Endothelial cell of umbilical vein (primary cell): ENCODE measurements at regions not wholly inside any gene's neighbourhood (a gene's known extent, or its start where the extent isn't known, plus 50 kb on each side); places are given as distances from the start of the nearest gene placed in this dataset.

Experiments
- BruUV-seq: library from RNA; stranded (reverse); fragments of 400-500 nt; replicated peaks from 2 replicates; lab custom pipeline; 2021; lab: Mats Ljungman, UMichigan
- CTCF ChIA-PET: fragments of 300-600, 350-600 bp; sonication (Branson Sonifier 250); formaldehyde crosslinking; loops from one replicate; lab custom pipeline; 2021; ENCODE audit warnings: antibody characterized with exemption, inconsistent platforms; lab: Charles Lee
- POLR2A ChIA-PET: fragments of 300-600, 350-600 bp; sonication (Branson Sonifier 250); formaldehyde crosslinking; loops from one replicate; lab custom pipeline; 2021; ENCODE audit warnings: antibody characterized with exemption, inconsistent platforms; lab: Charles Lee
- DNase-seq: peaks from one replicate; pipeline ENCODE4 v3.0.0-alpha.2; 2011; ENCODE audit warnings: low read depth, low spot score
- FAIRE-seq: peaks from 2 replicates; lab custom pipeline; 2011; peaks lifted over from hg19 to GRCh38; lab: Jason Lieb, UNC
- H2AFZ ChIP-seq: 2 replicates; pipeline ENCODE4 v1.6.0; 2012; ENCODE audit warnings: low read depth, low read length, control low read depth, inconsistent platforms
- H3K27ac ChIP-seq: 2 replicates; pipeline ENCODE4 v1.5.1; 2011; ENCODE audit warnings: low read depth, mild to moderate bottlenecking, control low read depth, low read length, moderate library complexity; ENCODE audit not compliant: insufficient read depth
- H3K27me3 ChIP-seq, 2 experiments: 2 replicates each; pipeline versions ENCODE4 v1.6.0 to v1.6.1; 2011; ENCODE audit warnings: low read length in 2 of 2, mixed read lengths in 1 of 2; ENCODE audit not compliant: control insufficient read depth in 2 of 2, insufficient read depth in 2 of 2
- H3K36me3 ChIP-seq, 2 experiments: 2 replicates in 1 of 2; 3 replicates in 1 of 2; pipeline ENCODE4 v1.5.1; 2011; ENCODE audit warnings: low read length in 2 of 2, mild to moderate bottlenecking in 1 of 2, moderate library complexity in 1 of 2; ENCODE audit not compliant: control insufficient read depth in 2 of 2, insufficient read depth in 2 of 2; ENCODE audit errors: extremely low read depth in 1 of 2
- H3K4me1 ChIP-seq: 3 replicates; pipeline ENCODE4 v1.5.1; 2011; ENCODE audit warnings: mild to moderate bottlenecking, low read length; ENCODE audit not compliant: control insufficient read depth, insufficient read depth; ENCODE audit errors: extremely low read depth
- H3K4me2 ChIP-seq: 2 replicates; pipeline ENCODE4 v1.6.1; 2011; ENCODE audit warnings: low read length, control low read depth, mixed read lengths; ENCODE audit not compliant: insufficient read depth
- H3K4me3 ChIP-seq, 3 experiments: fragments of 200-600 bp in 1 of 3; sonication (generic), shearing (Covaris generic) in 1 of 3; replicated peaks in 1 of 3; 2 replicates each; pipeline ENCODE4 v1.5.1; 2011 to 2016; ENCODE audit warnings: control low read depth in 3 of 3, low read length in 3 of 3, mild to moderate bottlenecking in 2 of 3, inconsistent platforms in 1 of 3, low read depth in 1 of 3, moderate library complexity in 1 of 3; ENCODE audit not compliant: insufficient read depth in 1 of 3
- H3K79me2 ChIP-seq: 2 replicates; pipeline ENCODE4 v1.6.0; 2012; ENCODE audit warnings: low read length, inconsistent platforms; ENCODE audit not compliant: control insufficient read depth, insufficient read depth
- H3K9ac ChIP-seq: replicated peaks from 2 replicates; pipeline ENCODE3; 2011; ENCODE audit warnings: low read length, control low read depth; ENCODE audit not compliant: insufficient read depth; ENCODE audit errors: extremely low read depth
- H3K9me1 ChIP-seq: replicated peaks from 3 replicates; pipeline ENCODE4 v1.6.0; 2011; ENCODE audit warnings: mild to moderate bottlenecking, low read length; ENCODE audit not compliant: control insufficient read depth, insufficient read depth; ENCODE audit errors: extremely low read depth
- H3K9me3 ChIP-seq: replicated peaks from 2 replicates; pipeline ENCODE4 v1.5.1; 2012; ENCODE audit warnings: low read length, inconsistent platforms; ENCODE audit not compliant: control insufficient read depth, insufficient read depth
- H4K20me1 ChIP-seq: replicated peaks from 2 replicates; pipeline ENCODE3; 2011; ENCODE audit warnings: mild to moderate bottlenecking, low read length; ENCODE audit not compliant: control insufficient read depth, insufficient read depth; ENCODE audit errors: extremely low read depth
- EZH2 ChIP-seq: IDR thresholded peaks from 2 replicates; pipeline ENCODE4 v1.6.1; 2012; ENCODE audit warnings: borderline replicate concordance, low read depth, mild to moderate bottlenecking, moderate library complexity, low read length, inconsistent platforms; ENCODE audit not compliant: severe bottlenecking
- FOS ChIP-seq: IDR thresholded peaks from 2 replicates; pipeline ENCODE4 v1.6.1; 2011; ENCODE audit warnings: mild to moderate bottlenecking, low read length, moderate library complexity, borderline replicate concordance; ENCODE audit not compliant: insufficient read depth
- GATA2 ChIP-seq: IDR thresholded peaks from 2 replicates; pipeline ENCODE4 v1.7.0; 2011; ENCODE audit warnings: low read depth, mild to moderate bottlenecking, moderate library complexity, mixed read lengths, low read length; ENCODE audit not compliant: insufficient read length, insufficient read depth
- MAX ChIP-seq: IDR thresholded peaks from 2 replicates; pipeline ENCODE4 v1.6.1; 2011; ENCODE audit not compliant: insufficient read depth, insufficient read length
- MYC ChIP-seq: IDR thresholded peaks from one replicate; pipeline ENCODE4 v1.6.1; 2011; ENCODE audit warnings: mild to moderate bottlenecking, low read depth, low read length
- POLR2AphosphoS5 ChIP-seq: IDR thresholded peaks from 2 replicates; pipeline ENCODE4 v1.6.1; 2012; ENCODE audit warnings: low read depth, mild to moderate bottlenecking, control low read depth, low read length, moderate library complexity; ENCODE audit not compliant: insufficient read depth
- dilution Hi-C: fragments of 300-500 bp; cut with MboI; formaldehyde crosslinking; loops from one replicate; pipeline ENCODE4 v1.15.0; 2019; ENCODE audit warnings: low sequenced_read_pairs; ENCODE audit not compliant: extremely low pct_ligation_motif_present
- intact Hi-C: fragments of 100-400 bp; cut with micrococcal nuclease; formaldehyde crosslinking; loops from one replicate; pipeline ENCODE4 v1.10.0; 2022

- no peak overlapping the region for H3K27ac ChIP-seq
- H3K9me1 ChIP-seq: no peaks in the 10 kb centered on the region
- no peak overlapping the region for H2AFZ ChIP-seq
- no peaks in the 10 kb centered on the region for H4K20me1 ChIP-seq
- intact Hi-C loops: no loop called here
- DNase-seq (no peak), FAIRE-seq (no peak)
- H3K27me3 ChIP-seq: no peaks in the 10 kb centered on the region
- no peaks in the 10 kb centered on the region for H3K36me3 ChIP-seq
- ChIA-PET CTCF (interaction anchor here (0.9 kb wide), 1 partner anchor 13 kb away, joined by 3 read pairs; no protein-coding TSS in a partner anchor), POLR2A (no interaction called here)
- TF ChIP-seq GATA2: no peak
- dilution Hi-C loops: no loop called here
- BruUV-seq: no TSS peak
- no peaks in the 10 kb centered on the region for H3K4me1 ChIP-seq
- no peaks in the 10 kb centered on the region for H3K9me3 ChIP-seq
- H3K9ac ChIP-seq: no peak overlapping the region
- H3K79me2 ChIP-seq: no peaks in the 10 kb centered on the region
- H3K4me3 ChIP-seq: no peak overlapping the region
- no peak overlapping the region for H3K4me2 ChIP-seq
Measured at GRCh38 chr6:147911686-147912085, 403.2 kb downstream of the SAMD5 start.

GRCh38 chr6:147922799-147923198, 414.3 kb downstream of the SAMD5 start:
- no peak for FAIRE-seq
- BruUV-seq: no TSS peak
- ChIA-PET CTCF (no interaction called here), POLR2A (no interaction called here)
- Histone ChIP-seq H3K36me3 (no peaks in the 10 kb centered on the region), H2AFZ (no peak overlapping the region), H3K4me1 (no peaks in the 10 kb centered on the region), H4K20me1 (no peaks in the 10 kb centered on the region), H3K4me2 (no peak overlapping the region), H3K9me1 (no peaks in the 10 kb centered on the region), H3K9ac (no peak overlapping the region), H3K27ac (no peak overlapping the region), H3K9me3 (no peaks in the 10 kb centered on the region), H3K79me2 (no peaks in the 10 kb centered on the region), H3K4me3 (no peak overlapping the region), H3K27me3 (no peaks in the 10 kb centered on the region)
- TF ChIP-seq MAX (no peak), EZH2 (no peak), POLR2AphosphoS5 (no peak), FOS (no peak), MYC (no peak), GATA2 (no peak)
- intact Hi-C loops (no loop called here), dilution Hi-C loops (no loop called here)
- no peak for DNase-seq
